ENCODE measurements at regions not wholly inside any gene's neighbourhood (a gene's known extent, or its start where the extent isn't known, plus 50 kb on each side); places are given as distances from the start of the nearest gene placed in this dataset.

DNA sequence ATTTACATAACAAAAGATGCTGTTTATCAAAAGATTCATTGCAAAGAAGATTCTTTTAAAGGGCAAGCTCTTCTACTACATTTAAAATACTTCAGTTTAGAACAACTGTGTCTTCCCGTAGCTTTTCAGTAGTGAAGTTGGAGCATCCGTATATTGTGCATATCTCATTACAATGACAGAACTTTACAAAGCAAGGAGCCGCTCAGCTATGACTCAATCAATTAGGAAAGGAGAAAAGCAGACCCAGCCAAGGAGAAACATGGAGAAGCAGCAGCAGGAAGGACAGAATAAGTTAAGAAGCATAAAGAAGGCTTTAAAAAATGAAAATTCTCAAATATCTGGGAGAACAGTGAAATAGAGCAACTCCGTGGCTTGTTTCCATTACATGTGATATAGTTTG, 132.6 kb upstream of the SMLR1 start:
- TF ChIP-seq, protein P1, sequence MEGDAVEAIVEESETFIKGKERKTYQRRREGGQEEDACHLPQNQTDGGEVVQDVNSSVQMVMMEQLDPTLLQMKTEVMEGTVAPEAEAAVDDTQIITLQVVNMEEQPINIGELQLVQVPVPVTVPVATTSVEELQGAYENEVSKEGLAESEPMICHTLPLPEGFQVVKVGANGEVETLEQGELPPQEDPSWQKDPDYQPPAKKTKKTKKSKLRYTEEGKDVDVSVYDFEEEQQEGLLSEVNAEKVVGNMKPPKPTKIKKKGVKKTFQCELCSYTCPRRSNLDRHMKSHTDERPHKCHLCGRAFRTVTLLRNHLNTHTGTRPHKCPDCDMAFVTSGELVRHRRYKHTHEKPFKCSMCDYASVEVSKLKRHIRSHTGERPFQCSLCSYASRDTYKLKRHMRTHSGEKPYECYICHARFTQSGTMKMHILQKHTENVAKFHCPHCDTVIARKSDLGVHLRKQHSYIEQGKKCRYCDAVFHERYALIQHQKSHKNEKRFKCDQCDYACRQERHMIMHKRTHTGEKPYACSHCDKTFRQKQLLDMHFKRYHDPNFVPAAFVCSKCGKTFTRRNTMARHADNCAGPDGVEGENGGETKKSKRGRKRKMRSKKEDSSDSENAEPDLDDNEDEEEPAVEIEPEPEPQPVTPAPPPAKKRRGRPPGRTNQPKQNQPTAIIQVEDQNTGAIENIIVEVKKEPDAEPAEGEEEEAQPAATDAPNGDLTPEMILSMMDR (conservative IDR thresholded peaks at IDR 0.05): no peak
- TF ChIP-seq ZFX (IDR thresholded peaks at IDR 0.05): no peak

Measured in C4-2B (cell line).